Right forelimb (tissue), 1 donor: ENCODE measurements at regions not wholly inside any gene's neighbourhood (a gene's known extent, or its start where the extent isn't known, plus 50 kb on each side); places are given as distances from the start of the nearest gene placed in this dataset.

Experiments
- DNase-seq: peaks from one replicate; pipeline ENCODE4 v3.0.0-alpha.2; 2018

GRCh38 chr6:148222846-148223245, 119.8 kb upstream of the SASH1 start:
- no peak for DNase-seq

GRCh38 chr6:148223424-148223842, 119.2 kb upstream of the SASH1 start:
- DNase-seq: no peak

- DNase-seq: no peak
These were observed 116.8 kb upstream of the SASH1 start for GRCh38 chr6:148225871-148226270.

GRCh38 chr6:148226284-148226683, 116.4 kb upstream of the SASH1 start:
- no peak for DNase-seq

- no peak for DNase-seq
These were observed 111.1 kb upstream of the SASH1 start for GRCh38 chr6:148231572-148231971.

GRCh38 chr6:148235446-148235845, 107.2 kb upstream of the SASH1 start:
- no peak for DNase-seq

GRCh38 chr6:148238713-148239112, 103.9 kb upstream of the SASH1 start:
- DNase-seq: no peak

GRCh38 chr6:148239215-148239614, 103.4 kb upstream of the SASH1 start:
- no peak for DNase-seq

- no peak for DNase-seq
These were observed 102.7 kb upstream of the SASH1 start for GRCh38 chr6:148239801-148240460.

- DNase-seq: peak; percentile 62
These were observed 102.2 kb upstream of the SASH1 start for GRCh38 chr6:148240461-148240840.

- no peak for DNase-seq
These were observed 101.7 kb upstream of the SASH1 start for GRCh38 chr6:148240861-148241477.

GRCh38 chr6:148242180-148242579, 100.5 kb upstream of the SASH1 start:
- DNase-seq: peak; percentile 70

- no peak for DNase-seq
These were observed 98.3 kb upstream of the SASH1 start for GRCh38 chr6:148244217-148244935.

- no peak for DNase-seq
These were observed 95.1 kb upstream of the SASH1 start for GRCh38 chr6:148247386-148248063.

GRCh38 chr6:148249160-148249559, 93.5 kb upstream of the SASH1 start:
- no peak for DNase-seq

GRCh38 chr6:148249679-148250375, 92.8 kb upstream of the SASH1 start:
- DNase-seq: no peak

GRCh38 chr6:148250975-148251685, 91.5 kb upstream of the SASH1 start:
- DNase-seq: no peak

GRCh38 chr6:148251891-148252290, 90.7 kb upstream of the SASH1 start:
- DNase-seq: no peak

- no peak for DNase-seq
These were observed 84.8 kb upstream of the SASH1 start for GRCh38 chr6:148257810-148258209.

- DNase-seq: no peak
These were observed 83.8 kb upstream of the SASH1 start for GRCh38 chr6:148258868-148259267.

- no peak for DNase-seq
These were observed 81.2 kb upstream of the SASH1 start for GRCh38 chr6:148261470-148261869.

- DNase-seq: no peak
These were observed 79.6 kb upstream of the SASH1 start for GRCh38 chr6:148263010-148263409.
